Heart left ventricle (tissue), 13 donors: ENCODE measurements at regions not wholly inside any gene's neighbourhood (a gene's known extent, or its start where the extent isn't known, plus 50 kb on each side); places are given as distances from the start of the nearest gene placed in this dataset.

Experiments used
- POLR2A ChIP-seq, 2 donors: fragments of 450-650 bp; IDR thresholded peaks; one replicate each; pipeline ENCODE4 v1.6.1; 2017; ENCODE audit warnings: antibody characterized with exemption in 2 of 2, mild to moderate bottlenecking in 2 of 2, moderate library complexity in 2 of 2
- TF ChIP-seq, protein P1 (sequence below), 12 donors: fragments of 200-600 bp; sonication (generic) in 4 of 12; IDR thresholded peaks; one replicate each; pipeline versions ENCODE4 v1.5.0 to v1.8.0; 2018 to 2022; ENCODE audit warnings: antibody characterized with exemption in 12 of 12, mild to moderate bottlenecking in 5 of 12
- donor health status: ischemic (EF 13 %, LVEDD 7.1; RV severe dilation, severe dysfunction).
- donor health status: DM: no; HTN: yes; CAD: no.
- donor health status: DM: no; HTN: no; CAD: no.
- donor health status: ischemic (EF 25% LVEDD 6.9; RV normal size, moderate dysfunction).
- donor health status: ischemic (EF 25% LVEDD 5.7; RV mildly dilated, moderate dysfunction).
- donor health status: ischemic (EF 35%, LVEDD 5.7; RV mildly dilated, moderate dysfunction).
- donor health status: nonischemic (EF 11% LVEDD 7.7; RV severe dilation, severe dysfunction).
- donor health status: DM: yes; HTN: yes; CAD: no.
- donor health status: PGD.
- donor health status: ischemic (EF 29% LVEDD 5.4; RV normal size, mild dysfunction).
- donor health status: nonischemic (EF 23%, LVEDD 6.1; RV moderate dilation, normal function).

DNA sequence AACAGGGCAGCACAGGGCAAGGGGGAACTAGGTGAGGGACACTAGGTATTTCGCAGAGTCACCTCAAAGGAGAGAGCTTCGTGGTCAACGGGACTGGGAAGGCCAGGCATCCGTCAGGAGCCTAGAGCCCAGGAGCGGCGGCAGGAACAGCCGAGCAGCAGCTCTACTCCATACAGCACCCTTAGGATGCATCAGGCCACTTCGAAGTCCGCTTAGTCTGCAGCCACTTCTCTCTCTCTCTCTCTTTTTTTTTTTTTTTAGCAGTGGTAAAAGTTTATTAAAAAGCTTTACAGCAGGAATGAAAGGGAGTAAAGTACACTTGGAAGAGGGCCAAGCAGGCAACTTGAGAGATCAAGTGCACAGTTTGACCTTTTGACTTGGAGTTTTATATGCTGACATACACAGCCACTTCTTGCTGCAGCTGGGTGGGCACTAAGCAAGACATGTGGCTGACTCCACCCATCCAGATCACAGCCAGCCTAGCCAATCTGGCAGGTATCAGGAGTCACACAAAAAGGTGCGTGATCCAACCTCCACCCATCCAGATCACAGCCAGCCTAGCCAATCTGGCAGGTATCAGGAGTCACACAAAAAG is 209.7 kb upstream of the RADX start:
- TF ChIP-seq, protein P1, sequence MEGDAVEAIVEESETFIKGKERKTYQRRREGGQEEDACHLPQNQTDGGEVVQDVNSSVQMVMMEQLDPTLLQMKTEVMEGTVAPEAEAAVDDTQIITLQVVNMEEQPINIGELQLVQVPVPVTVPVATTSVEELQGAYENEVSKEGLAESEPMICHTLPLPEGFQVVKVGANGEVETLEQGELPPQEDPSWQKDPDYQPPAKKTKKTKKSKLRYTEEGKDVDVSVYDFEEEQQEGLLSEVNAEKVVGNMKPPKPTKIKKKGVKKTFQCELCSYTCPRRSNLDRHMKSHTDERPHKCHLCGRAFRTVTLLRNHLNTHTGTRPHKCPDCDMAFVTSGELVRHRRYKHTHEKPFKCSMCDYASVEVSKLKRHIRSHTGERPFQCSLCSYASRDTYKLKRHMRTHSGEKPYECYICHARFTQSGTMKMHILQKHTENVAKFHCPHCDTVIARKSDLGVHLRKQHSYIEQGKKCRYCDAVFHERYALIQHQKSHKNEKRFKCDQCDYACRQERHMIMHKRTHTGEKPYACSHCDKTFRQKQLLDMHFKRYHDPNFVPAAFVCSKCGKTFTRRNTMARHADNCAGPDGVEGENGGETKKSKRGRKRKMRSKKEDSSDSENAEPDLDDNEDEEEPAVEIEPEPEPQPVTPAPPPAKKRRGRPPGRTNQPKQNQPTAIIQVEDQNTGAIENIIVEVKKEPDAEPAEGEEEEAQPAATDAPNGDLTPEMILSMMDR (IDR thresholded peaks at IDR 0.05): no peak
- TF ChIP-seq POLR2A (IDR thresholded peaks at IDR 0.05): no peak
